LHCN-M2 (cell line): ENCODE measurements at regions not wholly inside any gene's neighbourhood (a gene's known extent, or its start where the extent isn't known, plus 50 kb on each side); places are given as distances from the start of the nearest gene placed in this dataset.

Source experiments
- DNase-seq: peaks from one replicate; pipeline ENCODE4 v3.0.0-alpha.2; 2012; ENCODE audit warnings: low read depth

GRCh38 chr9:93730217-93730616 lies 153.8 kb downstream of the PHF2 start:
- no peak for DNase-seq
